ENCODE measurements at regions not wholly inside any gene's neighbourhood (a gene's known extent, or its start where the extent isn't known, plus 50 kb on each side); places are given as distances from the start of the nearest gene placed in this dataset.

- Histone ChIP-seq H3K4me3 (no peak overlapping the region), H3K36me3 (no peaks in the 10 kb centered on the region), H3K27ac (no peak overlapping the region), H3K4me1 (no peaks in the 10 kb centered on the region), H3K9me3 (no peaks in the 10 kb centered on the region), H3K27me3 (no peaks in the 10 kb centered on the region)
- TF ChIP-seq CTCF (IDR thresholded peaks at IDR 0.05), result no peak
- TF ChIP-seq EP300 (IDR thresholded peaks at IDR 0.05), result no peak
- no peak for TF ChIP-seq POLR2A (IDR thresholded peaks at IDR 0.05)
- no peak for DNase-seq (ENCODE audit: low spot score in 2 of 2)
- WGBS, 2 donors, result 78 to 79% methylated on average over 3 of the region's 3 CpGs
Observed at GRCh38 chr4:188573104-188573503, 433.9 kb downstream of the TRIML1 start.

- Histone ChIP-seq H3K9me3 (no peaks in the 10 kb centered on the region), H3K27me3 (no peaks in the 10 kb centered on the region), H3K4me1 (no peaks in the 10 kb centered on the region), H3K36me3 (no peaks in the 10 kb centered on the region), H3K4me3 (no peak overlapping the region), H3K27ac (no peak overlapping the region)
- TF ChIP-seq CTCF (IDR thresholded peaks at IDR 0.05), result no peak
- no peak for TF ChIP-seq EP300 (IDR thresholded peaks at IDR 0.05)
- TF ChIP-seq POLR2A (IDR thresholded peaks at IDR 0.05), result no peak
- no peak for DNase-seq (ENCODE audit: low spot score in 2 of 2)
- WGBS, 2 donors, result 65 to 71% methylated on average over 1 of the region's 1 CpG
Observed at GRCh38 chr4:188578657-188579056, 439.4 kb downstream of the TRIML1 start.

GRCh38 chr4:188596021-188596420 is 456.8 kb downstream of the TRIML1 start:
- Histone ChIP-seq H3K36me3 (no peaks in the 10 kb centered on the region), H3K9me3 (no peaks in the 10 kb centered on the region), H3K4me1 (no peaks in the 10 kb centered on the region), H3K27me3 (no peaks in the 10 kb centered on the region), H3K4me3 (no peak overlapping the region), H3K27ac (no peak overlapping the region)
- DNase-seq (ENCODE audit: low spot score in 2 of 2), result no peak
- WGBS, 2 donors, result 72% methylated on average over 5 of the region's 5 CpGs
- TF ChIP-seq EP300 (IDR thresholded peaks at IDR 0.05), result no peak
- no peak for TF ChIP-seq CTCF (IDR thresholded peaks at IDR 0.05)
- no peak for TF ChIP-seq POLR2A (IDR thresholded peaks at IDR 0.05)

GRCh38 chr4:188603646-188604045 is 464.4 kb downstream of the TRIML1 start:
- H3K27ac ChIP-seq, result no peak overlapping the region
- no peaks in the 10 kb centered on the region for H3K4me1 ChIP-seq
- H3K9me3 ChIP-seq, result no peaks in the 10 kb centered on the region
- no peak overlapping the region for H3K4me3 ChIP-seq
- H3K27me3 ChIP-seq, result no peaks in the 10 kb centered on the region
- H3K36me3 ChIP-seq, result no peaks in the 10 kb centered on the region
- 84 to 86% methylated on average over 4 of the region's 4 CpGs for WGBS, 2 donors
- TF ChIP-seq CTCF (IDR thresholded peaks at IDR 0.05), result no peak
- no peak for TF ChIP-seq EP300 (IDR thresholded peaks at IDR 0.05)
- no peak for TF ChIP-seq POLR2A (IDR thresholded peaks at IDR 0.05)
- DNase-seq (ENCODE audit: low spot score in 2 of 2), result no peak

- WGBS, 2 donors, result 70 to 85% methylated on average over 4 of the region's 4 CpGs
- H3K4me3 ChIP-seq, result no peak overlapping the region
- H3K9me3 ChIP-seq, result no peaks in the 10 kb centered on the region
- no peak for DNase-seq (ENCODE audit: low spot score in 2 of 2)
- no peak overlapping the region for H3K27ac ChIP-seq
- no peaks in the 10 kb centered on the region for H3K4me1 ChIP-seq
- no peak for TF ChIP-seq CTCF (IDR thresholded peaks at IDR 0.05)
- H3K36me3 ChIP-seq, result no peaks in the 10 kb centered on the region
- H3K27me3 ChIP-seq, result no peaks in the 10 kb centered on the region
Observed at GRCh38 chr4:188606635-188607034, 467.4 kb downstream of the TRIML1 start.
